A673 (cell line): ENCODE measurements at regions not wholly inside any gene's neighbourhood (a gene's known extent, or its start where the extent isn't known, plus 50 kb on each side); places are given as distances from the start of the nearest gene placed in this dataset.

Experiments used
- CTCF ChIP-seq: fragments of 300-800, 200-600 bp; sonication (generic); conservative IDR thresholded peaks from 2 replicates; pipeline ENCODE4 v1.5.1; 2017; ENCODE audit warnings: low read depth, mild to moderate bottlenecking, antibody characterized with exemption, low read length, moderate library complexity, mixed read lengths
- EZH2 ChIP-seq: fragments of 200-600 bp; sonication (generic); IDR thresholded peaks from 2 replicates; pipeline ENCODE4 v1.6.1; 2017; ENCODE audit warnings: borderline replicate concordance, low read depth, mild to moderate bottlenecking, mixed read lengths, antibody characterized with exemption, low read length; ENCODE audit not compliant: poor library complexity, severe bottlenecking

DNA sequence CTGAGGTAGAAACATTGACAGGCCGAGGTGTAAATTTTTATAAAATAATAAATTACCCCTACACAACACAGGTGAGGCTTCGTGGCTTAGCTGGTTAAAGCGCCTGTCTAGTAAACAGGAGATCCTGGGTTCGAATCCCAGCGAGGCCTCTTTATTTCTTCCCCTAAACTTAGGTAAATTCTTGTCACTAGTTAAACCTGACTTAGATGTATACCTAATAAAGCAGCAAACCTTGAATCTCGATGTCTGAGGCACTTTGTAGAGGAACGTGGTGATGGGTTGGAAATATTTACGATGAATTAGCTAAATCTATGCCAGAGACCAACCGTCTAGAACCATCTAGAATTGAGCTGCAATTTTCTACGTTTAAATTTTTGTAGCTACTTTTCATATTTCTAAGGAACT lies 185.6 kb downstream of the OR2B2 start:
- no peak for TF ChIP-seq EZH2
- no peak for TF ChIP-seq CTCF
